ENCODE measurements at regions not wholly inside any gene's neighbourhood (a gene's known extent, or its start where the extent isn't known, plus 50 kb on each side); places are given as distances from the start of the nearest gene placed in this dataset.
A peak's percentile ranks its signal among the peaks of the same experiment; 100 is the strongest.

GRCh38 chr21:29228306-29228705 lies 70.4 kb upstream of the BACH1 start:
- no peak for DNase-seq (ENCODE audit: low read depth)

- no peak for DNase-seq (ENCODE audit: low read depth)
These were observed 68.0 kb upstream of the BACH1 start for GRCh38 chr21:29230551-29231261.

DNA sequence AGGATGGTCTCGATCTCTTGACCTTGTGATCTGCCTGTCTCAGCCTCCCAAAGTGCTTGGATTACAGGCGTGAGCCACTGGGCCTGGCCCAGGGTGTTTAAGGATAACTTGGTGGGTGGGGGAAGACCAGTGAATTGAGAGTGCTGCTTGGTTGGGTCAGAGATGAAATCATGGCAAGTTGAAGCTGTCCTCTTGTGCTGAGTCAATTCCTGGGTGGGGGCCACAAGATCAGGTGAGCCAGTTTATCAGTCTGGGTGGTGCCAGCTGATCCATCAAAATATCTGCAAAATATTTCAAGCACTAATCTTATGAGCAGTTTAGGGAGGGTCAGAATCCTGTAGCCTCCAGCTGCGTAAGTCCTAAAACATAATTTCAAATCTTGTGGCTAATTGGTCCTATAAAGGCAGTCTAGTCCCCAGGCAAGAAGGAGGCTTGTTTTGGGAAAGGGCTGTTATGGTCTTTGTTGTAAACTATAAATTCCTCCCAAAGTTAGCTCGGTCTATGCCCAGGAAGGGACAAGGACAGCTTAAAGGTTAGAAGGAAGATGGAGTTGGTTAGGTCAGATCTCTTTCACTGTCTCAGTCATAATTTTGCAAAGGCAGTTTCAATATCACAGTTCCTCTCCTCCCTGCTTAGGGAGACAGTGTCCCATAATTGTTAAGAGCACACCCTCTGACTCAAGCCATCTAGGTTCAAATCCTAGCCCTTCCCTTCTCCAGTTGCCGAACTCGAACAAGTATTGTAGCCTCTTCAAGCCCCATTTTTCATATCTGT lies 66.8 kb upstream of the BACH1 start:
- no peak for DNase-seq (ENCODE audit: low read depth)

DNA sequence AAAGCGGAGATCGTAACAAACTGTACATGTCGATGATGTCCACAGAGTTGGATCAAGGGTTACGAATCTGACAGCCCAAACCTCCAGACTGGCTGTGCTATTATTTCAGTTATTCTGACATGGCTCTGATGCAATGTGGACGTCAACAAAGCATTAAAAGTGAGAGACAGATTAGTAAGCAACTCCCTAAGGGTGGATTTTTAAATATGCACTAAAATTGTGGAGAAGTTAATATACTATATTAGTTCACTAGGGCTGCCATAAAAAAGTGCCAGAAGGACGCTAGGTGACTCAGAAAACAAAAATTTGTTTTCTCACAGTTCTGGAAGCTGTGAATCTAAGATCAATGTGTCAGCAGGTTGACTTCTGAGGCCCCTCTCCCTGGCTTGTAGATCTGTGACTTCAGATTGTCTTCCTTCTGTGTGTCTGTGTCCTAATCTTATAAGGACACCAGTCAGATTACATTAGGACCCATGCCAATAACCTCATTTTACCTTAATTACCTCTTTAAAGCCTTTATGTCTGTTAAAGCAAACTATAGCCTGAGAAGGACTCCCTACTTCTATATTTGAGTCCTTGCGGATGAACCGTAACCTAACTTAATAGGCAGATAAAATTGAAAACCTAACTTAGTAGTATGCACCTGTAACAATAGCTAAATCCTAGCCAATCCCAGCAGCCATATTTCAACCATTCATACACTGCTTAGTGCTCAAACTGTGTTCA lies 66.0 kb upstream of the BACH1 start:
- DNase-seq (ENCODE audit: low read depth): no peak

- DNase-seq (ENCODE audit: low read depth): no peak
These were observed 65.5 kb upstream of the BACH1 start for GRCh38 chr21:29233256-29233546.

DNA sequence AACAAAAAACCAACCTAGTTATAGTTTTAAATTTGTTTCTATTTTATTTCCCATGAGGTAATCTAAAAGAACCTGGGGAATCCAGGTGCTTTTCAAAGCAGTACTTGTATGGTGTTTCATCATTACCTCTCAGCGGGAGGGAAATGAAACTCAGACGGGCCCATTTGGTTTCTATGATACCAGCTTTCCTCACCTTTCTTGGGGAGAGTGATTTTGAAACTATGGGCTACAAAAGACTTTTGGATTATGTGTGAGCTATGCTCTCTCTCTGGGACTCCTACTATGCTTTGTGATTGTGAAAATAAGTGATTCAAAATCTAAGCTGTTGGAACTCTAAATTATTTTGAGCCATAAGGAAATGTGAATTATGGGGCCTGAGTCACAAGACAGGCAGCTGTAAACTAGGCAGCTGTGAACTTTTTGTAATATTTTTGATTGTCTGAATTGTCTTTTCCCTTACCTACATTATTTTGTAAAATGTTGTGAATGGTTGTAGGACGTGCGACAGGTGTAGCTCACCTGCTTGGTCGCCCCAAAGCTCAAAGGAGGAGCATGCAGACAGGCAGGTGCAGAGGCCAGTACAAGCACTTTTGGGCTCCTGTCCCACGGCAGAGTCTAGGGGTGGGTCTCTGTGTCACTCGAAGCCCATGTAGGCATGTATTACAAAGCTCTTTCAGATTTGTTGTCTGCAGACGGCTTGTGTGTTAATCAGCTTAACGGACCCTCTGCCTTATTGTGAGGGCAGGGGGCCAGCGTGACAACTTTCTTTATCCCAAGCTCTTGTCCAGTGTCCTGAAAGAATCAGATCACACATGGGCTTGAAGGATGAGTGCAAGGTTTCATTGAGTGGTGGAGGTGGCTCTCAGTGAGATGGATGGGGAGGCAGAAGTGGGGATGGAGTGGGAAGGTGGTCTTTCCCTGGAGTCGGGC lies 64.8 kb upstream of the BACH1 start:
- DNase-seq (ENCODE audit: low read depth): peak; percentile 19

GRCh38 chr21:29235714-29236197 lies 63.0 kb upstream of the BACH1 start:
- DNase-seq (ENCODE audit: low read depth): no peak

DNA sequence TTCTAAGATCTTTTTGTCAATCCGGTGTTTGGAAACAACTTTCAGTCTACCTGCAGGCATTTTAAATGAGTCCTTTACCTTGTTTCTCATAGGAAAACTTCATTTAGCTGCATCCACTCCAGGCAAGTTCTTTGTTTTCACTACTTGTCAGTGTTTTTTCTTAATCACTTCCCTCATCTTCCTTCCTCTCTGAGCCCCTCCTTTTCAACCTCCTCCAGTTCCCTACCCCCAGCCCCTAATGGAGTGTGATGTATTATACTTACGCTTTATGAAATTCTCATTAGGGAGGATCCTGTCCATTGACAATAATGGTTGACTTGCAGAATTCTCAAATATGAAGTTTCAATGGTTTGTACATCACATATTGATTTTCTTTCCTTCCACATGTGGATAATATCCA lies 62.5 kb upstream of the BACH1 start:
- no peak for DNase-seq (ENCODE audit: low read depth)

GRCh38 chr21:29237110-29238052 lies 61.3 kb upstream of the BACH1 start:
- no peak for DNase-seq (ENCODE audit: low read depth)

DNA sequence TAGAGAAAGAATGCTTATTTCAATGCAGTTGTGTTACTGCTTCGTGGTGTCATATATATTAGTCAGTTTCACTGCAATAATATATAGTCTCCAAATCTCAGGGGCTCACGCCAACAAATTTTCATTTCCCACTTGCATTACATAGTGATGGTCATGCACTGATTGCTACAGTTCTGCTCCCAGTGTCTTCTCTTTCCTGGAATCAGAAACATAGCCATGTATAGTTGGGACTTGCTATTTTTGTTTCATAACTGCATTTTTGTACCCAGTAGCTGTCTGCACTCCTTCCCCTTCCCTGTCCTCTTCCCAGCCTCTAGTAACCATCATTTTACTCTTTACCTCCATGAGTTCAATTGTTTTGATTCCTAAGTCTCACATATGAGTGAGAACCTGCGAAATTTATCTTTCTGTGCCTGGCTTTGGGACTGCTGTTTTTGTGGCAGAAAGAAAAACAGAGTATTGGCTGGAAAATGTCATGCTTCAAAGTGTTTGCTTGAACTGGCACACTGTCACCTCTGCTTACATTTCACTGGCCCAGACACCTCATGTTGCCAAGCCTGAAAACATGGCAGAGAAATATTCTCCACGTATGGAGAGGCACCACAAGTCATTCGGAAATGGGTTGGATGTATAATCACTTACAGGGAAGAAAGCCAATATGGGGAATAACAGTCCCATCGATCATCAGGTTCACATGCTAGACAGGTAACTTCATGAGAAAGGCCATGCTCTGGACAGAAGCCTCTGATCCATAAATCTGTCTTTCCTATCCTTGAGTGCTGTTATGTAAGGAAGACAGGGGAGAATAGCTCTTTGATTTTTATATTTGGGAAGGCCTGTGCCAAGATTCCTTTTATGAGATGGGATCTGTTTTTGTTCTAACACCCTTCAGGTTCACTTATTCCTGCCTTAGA lies 60.4 kb upstream of the BACH1 start:
- DNase-seq (ENCODE audit: low read depth): no peak

- no peak for DNase-seq (ENCODE audit: low read depth)
These were observed 59.8 kb upstream of the BACH1 start for GRCh38 chr21:29238967-29239290.

DNA sequence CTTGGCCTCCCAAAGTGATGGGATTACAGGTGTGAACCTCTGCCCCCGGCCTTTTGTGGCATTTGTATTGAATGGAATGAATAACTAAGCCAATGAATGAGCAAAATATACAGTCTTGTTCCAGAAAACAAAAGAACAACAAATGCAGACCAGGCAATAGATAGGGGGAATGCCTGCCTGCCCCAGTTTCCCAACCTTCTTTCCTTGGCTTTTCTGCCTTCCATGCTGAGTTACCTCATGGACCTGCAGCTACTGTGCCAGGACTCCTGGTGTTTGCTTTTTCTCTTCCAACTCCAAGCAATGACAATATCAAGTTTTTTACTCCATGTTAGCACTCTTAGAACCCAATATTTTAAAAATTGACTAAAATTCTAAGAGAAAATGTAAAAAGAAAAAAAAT lies 58.6 kb upstream of the BACH1 start:
- DNase-seq (ENCODE audit: low read depth): no peak

DNA sequence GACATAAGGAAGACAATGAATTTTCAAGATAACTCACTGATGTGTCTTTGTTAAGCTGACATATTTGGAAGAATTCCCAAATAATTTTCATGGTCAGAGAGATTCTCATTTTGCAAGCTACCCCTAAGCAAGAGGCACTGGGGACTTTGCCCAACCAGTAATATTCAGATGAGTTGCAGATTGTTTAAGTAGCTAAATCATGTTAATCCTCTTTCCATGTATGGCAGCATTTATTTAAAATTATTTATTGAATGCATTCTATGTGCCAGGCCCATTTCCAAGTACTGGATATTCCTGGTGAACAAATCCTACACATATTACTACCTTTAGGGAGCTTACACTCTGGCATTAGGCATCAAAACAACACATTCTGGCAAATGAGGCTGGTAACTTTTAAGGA lies 56.5 kb upstream of the BACH1 start:
- no peak for DNase-seq (ENCODE audit: low read depth)

DNA sequence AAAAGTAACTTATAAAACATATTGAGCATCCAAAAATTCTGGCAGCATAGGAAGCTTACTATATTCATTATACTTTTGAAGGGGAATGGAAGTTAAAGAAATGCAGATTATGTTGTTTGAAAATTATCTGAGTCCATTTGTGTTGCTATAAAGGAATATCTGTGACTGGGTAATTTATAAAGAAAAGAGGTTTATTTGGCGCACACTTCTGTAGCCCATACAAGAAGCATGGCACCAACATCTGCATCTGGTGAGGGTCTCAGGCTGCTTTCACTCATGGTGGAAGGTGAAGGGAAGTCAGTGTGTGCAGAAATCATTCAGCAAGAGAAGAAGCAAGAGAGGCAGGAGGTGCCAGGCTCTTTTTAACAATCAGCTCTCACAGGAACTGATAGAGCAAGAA lies 55.5 kb upstream of the BACH1 start:
- DNase-seq (ENCODE audit: low read depth): no peak

DNA sequence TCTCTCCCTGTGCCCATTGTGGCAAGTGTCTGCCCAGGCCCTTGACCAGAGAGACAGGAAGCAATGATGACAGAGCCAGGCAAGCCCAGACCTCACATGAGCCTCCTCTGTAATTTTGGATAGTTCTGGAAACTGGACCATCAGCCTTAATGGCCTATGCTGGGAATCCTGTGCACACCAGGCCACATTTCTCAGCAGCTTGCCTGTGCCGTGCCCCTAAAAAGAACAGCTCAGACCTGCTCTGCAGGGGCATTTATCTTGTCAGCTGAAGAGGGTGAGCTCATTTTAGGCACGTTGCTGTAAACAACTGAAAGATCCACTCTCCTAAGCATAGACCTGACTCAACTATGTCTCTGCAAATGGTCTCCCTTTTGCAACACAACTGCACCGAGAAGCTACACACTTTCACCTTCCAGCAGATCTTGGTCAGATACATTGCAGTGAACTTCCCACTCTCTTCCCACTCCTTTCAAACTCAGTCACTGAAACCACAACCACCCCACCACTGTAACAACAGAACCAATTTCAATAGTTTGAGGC lies 53.5 kb upstream of the BACH1 start:
- peak; percentile 8 for DNase-seq (ENCODE audit: low read depth)

- DNase-seq (ENCODE audit: low read depth): no peak
These were observed 52.9 kb upstream of the BACH1 start for GRCh38 chr21:29245863-29246262.

DNA sequence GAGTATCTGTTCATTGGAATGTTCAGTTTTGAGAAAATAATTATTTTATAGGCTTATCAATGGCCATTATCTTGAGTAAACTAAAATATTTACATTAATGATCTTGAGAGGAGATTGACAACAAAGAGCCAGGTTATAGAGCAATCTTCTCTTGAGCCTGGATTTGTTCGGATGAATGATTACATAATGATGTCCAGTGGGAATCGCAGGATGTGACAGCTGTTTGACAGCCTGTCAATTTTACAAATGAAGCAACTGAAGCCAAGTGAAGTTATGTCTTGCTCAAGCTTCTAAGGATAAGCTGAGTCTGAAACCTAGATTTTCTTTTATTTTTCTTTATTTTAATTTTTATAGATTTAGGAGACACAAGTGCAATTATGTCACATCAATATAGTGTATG lies 52.1 kb upstream of the BACH1 start:
- DNase-seq (ENCODE audit: low read depth): no peak

GRCh38 chr21:29248124-29248523 lies 50.6 kb upstream of the BACH1 start:
- DNase-seq (ENCODE audit: low read depth): no peak
